ENCODE measurements at regions not wholly inside any gene's neighbourhood (a gene's known extent, or its start where the extent isn't known, plus 50 kb on each side); places are given as distances from the start of the nearest gene placed in this dataset.

- TF ChIP-seq ZNF274 (IDR thresholded peaks at IDR 0.05; ENCODE audit: low read depth, low read length): no peak
- no peak for TF ChIP-seq SUZ12 (IDR thresholded peaks at IDR 0.05; ENCODE audit: extremely low read depth, insufficient read depth, insufficient read length)
These were observed 136.5 kb upstream of the CCND2 start for GRCh38 chr12:4137015-4137414.
